GM19238 (cell line): ENCODE measurements at regions not wholly inside any gene's neighbourhood (a gene's known extent, or its start where the extent isn't known, plus 50 kb on each side); places are given as distances from the start of the nearest gene placed in this dataset.

Experiments
- DNase-seq: peaks from one replicate; pipeline ENCODE4 v3.0.0; 2011; ENCODE audit warnings: low spot score; ENCODE audit not compliant: insufficient read length

DNA sequence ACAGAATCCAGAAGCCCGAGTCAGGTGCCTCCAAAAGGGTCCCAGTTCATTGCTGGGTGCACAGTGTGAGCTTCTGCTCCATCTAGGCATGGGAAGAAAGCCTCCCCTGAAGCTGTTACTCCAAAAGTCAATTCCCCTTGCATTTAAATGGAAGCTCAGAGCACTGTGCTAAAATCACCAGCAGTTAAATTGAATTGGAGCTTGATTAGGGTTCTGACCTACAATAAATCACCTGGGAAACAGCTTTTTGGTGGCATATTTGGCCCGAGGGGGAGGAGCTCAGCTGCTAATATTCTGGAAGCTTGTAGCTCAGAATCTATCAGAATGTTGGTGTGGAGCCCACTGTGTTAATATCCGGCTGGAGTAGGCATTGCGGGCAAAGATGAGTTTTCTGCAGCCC, 87.1 kb upstream of the RGMA start:
- no peak for DNase-seq

DNA sequence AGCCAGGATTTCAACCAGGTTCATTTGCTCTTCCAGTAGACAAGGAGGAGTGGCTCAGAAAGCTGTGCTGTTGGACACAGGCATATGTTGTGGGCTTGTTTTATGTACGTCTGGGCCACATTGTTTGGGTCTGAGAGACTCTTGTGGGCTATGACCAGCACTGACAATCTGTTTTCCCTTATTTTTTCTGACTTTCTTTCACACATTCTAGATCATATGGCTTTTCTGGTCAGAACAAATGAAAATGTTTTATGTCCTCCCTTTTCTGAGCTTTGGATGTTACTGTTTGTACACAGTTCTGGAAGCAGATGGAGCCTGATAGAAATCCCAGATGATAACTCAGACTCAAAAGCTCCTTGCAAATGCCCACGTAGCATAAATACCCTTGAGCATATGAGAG, 85.8 kb upstream of the RGMA start:
- no peak for DNase-seq

GRCh38 chr15:93173369-93173768, 84.4 kb upstream of the RGMA start:
- DNase-seq, result no peak

DNA sequence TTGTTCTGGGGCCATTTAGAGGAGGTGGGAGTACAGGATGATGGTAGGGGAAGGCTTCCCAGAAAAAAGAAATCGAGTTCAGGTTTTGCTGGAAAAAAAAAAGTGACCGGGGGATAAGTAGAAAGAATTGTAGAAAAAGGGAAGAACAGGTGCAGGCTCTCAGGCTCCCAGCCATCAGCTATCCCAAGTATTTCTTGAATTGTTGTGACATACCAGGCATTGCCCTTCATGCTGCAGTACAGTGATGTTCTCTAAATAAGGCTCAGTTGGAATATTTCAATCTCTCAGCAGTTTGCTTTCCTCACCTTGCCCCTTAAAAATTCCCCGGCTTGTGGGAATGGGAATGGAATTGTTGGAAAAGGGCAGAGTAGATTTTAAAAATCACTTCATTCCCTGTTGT, 82.5 kb upstream of the RGMA start:
- no peak for DNase-seq

- DNase-seq, result no peak
Observed at GRCh38 chr15:93170329-93170728, 81.3 kb upstream of the RGMA start.

GRCh38 chr15:93168910-93169309, 79.9 kb upstream of the RGMA start:
- DNase-seq, result no peak

- DNase-seq, result no peak
Observed at GRCh38 chr15:93167291-93167690, 78.3 kb upstream of the RGMA start.

- DNase-seq, result no peak
Observed at GRCh38 chr15:93166675-93167074, 77.7 kb upstream of the RGMA start.

DNA sequence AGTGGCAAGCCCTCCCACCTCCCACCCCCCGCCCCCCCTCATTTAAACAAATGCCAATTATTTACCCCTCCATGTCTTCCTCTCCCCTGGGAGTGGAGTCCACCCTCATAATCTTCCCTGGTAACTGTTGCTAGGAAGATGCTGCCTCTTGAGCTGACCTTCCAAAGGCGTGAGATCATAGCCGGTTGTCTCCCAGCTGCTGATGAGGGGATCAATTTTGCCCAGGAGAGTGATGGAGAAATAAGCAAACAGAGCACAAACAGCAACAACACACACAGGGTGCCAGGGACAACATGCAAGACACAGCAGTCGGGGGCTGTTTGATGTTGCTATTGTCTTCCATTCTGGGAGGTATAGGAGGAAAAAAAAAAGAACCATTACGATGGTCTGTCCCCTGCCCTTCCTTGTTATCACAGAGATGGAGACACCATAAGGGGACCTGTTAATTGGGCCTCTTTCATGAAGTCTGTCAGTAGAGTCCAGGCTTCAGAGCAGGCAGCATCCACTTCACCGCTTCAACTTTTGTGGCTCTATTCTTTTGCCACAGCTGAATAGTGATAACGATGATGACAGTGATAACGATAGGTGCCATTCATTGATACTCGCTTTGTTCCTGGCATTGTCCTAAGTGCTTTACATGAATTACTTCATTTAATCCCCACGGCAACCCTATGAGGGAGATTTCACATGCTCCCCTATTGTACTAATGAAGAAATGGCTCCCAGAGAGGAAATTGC, 76.9 kb upstream of the RGMA start:
- no peak for DNase-seq

DNA sequence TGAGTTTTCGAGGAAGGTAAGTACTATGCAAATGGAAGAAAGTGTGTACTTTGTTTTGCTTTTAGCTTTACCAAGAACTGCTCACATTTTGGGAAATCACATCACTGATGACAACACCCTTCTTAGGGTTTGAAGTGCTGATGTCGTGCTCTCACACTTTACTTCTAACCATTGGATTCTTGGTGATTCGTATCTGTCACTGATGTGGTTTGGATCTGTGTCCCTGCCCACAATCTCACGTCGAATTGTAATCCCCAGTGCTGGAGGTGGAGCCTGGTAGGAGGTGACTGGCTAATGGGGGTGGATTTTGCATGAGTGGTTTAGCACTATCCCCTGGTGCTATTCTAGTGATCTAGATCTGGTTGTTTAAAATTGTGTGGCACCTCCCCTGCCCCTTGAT, 75.4 kb upstream of the RGMA start:
- no peak for DNase-seq

- no peak for DNase-seq
Observed at GRCh38 chr15:93162560-93162959, 73.5 kb upstream of the RGMA start.

DNA sequence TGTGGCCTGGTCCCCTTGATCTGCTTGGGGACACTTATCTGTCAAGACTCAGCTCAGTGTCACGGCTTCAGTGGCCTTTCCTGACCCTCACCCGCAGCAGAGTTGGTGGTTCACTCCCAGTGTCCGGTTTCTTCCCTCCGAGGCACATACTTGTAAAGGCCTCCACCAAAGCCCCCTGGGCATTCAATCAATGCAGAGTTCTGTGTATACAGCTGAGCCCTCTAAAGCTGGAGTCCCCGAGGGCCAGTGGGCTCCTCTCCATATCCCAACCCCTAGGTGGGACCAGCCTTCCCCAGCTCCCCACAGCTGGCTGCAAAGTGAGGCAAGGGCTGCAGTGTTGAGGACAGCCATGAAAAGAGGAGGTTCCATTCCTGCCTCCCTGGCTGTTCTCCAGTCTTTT, 70.9 kb upstream of the RGMA start:
- DNase-seq, result no peak

DNA sequence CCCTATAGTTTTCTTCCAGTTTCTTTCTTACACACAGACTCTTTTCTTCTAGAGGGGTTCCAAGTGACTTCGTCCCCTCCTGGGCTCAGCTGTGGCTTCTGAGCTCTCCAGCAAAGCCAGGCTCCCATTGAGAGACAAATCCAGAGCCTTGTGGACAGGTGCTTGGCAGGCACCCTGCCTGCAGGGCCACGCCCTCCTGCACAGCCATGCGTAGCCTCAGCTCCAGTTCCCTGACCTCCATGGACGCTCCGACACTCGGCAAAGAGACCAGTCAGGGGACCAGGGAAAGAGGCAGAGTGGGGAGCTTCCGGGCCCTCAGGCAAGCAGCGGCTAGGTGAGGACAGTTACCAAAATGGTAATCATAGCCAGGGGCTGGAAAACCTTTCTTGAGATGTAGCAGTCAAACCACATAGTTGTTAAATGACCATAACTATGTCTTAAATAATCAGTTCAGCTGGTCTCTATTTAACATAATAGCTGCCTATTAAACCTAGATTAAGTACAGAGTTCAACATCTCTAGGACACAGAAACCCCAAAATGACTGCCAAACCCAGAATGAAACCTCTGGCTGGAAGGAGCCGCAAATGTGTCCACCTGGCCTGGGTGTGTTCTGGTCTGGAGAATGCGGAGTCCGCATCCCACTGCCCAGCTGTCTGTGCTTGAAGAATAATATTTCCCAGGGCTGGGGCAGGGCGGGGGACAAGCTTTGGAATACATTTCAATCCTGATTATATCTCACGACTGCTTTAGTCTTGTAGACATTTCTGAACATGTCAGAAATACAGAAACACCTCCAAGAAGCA, 69.3 kb upstream of the RGMA start:
- DNase-seq, result no peak

DNA sequence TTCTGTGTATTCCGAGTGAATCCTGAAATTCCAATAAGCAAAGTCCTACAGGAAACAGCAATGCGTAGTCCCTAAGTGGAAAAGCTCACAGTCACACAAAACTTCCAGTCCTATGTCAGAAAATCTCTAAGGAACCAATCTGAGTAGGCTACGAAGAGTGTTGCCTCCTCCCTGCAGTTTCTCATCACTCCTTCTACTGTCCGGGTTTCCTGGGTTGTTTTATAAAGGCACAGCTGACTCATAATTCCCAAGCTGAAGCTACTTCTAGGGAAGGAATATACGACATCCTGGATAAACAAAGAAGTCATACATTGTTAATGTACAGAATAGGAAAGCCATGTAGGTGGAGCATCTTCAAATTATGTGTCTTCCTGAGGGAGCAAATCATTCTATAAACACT, 65.7 kb upstream of the RGMA start:
- no peak for DNase-seq

GRCh38 chr15:93152951-93153350, 63.9 kb upstream of the RGMA start:
- no peak for DNase-seq

DNA sequence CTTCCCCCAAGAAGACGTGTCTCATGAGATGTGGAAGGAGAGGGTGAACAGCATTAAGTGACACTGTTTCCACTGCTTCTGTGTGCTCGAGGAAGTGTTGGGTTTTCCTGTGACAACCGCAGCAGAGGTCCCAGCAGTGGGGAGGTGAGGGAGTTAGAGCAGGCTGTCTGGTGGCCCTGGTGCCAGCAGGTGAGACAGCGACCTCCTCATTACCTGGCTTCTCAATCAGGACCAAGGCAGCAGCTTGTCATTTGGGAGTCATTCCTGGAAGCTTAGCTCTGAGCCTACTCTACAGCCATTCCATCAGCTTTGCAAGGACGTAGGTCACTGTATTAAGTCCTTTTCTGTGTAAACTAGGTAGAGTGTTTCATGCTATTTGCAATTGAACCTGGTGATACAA, 63.3 kb upstream of the RGMA start:
- DNase-seq, result no peak

DNA sequence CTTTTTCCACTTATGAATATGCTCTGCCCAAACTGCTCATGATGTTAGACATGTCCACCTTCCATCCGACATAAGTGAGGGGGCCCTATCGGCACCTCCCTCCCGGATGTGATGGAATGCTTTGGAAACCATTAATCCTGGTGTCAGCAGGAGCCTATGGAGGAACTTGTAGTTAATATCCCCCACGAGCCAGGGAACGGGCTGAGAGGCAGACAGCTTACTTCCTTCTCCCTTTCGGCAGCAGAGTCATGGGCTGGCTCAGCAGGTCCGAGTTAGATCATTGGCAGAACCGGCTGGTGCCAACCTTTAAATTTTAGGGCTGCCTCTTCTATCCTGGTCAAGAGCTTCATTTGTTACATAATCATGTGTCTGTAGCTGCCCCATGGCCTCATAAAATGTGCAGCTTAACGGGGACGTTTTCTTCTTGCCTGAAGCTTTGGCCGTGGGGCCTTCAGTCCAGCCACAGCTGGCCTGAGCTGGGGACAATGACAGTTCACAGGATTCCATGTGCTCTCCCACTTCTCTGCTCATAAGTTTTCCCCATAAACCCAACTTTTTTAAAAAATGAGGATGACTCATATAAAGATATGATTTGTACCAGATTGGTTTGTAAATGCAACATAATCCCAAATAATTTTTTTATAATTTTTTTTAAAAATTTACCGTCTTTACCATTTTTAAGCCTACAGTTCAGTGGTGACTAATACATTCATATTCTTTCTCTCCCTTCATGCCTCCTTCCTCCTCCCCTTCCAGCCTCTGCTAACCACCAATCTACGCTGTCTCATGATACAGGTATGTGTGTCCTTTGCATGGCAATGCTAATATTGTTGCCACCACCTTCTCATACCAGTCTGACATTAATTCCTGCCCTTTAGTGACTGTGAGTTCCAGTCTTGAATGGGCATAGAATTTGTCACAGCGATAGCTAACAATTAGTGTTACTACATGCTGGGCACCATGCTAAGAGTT, 62.2 kb upstream of the RGMA start:
- no peak for DNase-seq

GRCh38 chr15:93146601-93147000, 57.6 kb upstream of the RGMA start:
- no peak for DNase-seq

- no peak for DNase-seq
Observed at GRCh38 chr15:93146196-93146595, 57.2 kb upstream of the RGMA start.

- DNase-seq, result no peak
Observed at GRCh38 chr15:93144463-93145236, 55.6 kb upstream of the RGMA start.

GRCh38 chr15:93143186-93143585, 54.2 kb upstream of the RGMA start:
- no peak for DNase-seq
